ENCODE measurements at regions not wholly inside any gene's neighbourhood (a gene's known extent, or its start where the extent isn't known, plus 50 kb on each side); places are given as distances from the start of the nearest gene placed in this dataset.
"Not testable (repeated sequence)": the region's sequence is repeated elsewhere in the genome, so short reads cannot be mapped to it uniquely, and the experiment has no call there.

DNA sequence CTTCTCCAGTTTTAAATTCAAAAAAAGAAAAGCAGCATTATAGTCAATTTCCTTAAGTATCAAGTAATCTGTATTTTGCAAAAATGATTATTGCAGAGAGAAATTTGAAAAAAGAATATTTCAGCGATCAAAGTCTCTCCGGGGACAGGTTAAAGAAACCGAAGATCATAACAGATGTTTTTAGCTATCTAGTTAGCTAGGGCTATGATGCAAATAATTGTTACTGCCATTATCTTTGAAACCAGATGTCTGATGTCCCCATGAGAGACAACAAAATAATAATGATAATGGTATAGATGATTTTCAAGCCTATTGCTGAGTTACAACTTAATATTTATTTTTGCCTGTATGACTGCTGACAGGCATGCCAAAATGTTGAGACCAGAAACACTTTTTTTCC, 1326.0 kb downstream of the PLA2G4A start:
- no peak for DNase-seq (ENCODE audit: low read depth in 2 of 2)

DNA sequence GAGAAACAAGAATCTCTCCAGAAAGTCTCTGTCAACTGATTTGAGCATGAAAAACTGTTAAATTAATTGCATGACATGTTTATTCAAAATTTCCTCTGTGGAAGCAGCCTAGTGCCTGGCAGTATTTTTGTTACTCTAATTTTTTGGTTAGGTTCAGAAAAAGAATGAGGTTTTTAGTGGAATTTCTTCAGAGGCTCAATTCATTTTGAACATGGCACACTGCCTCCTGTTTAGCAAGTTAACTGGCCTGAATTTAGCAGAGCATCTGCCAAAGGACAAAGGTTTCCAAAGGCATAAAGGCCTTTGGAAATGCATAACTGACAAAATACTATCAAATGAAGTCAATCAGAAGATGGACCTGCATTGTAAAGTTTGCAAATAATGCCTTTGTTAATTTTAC, 1326.5 kb downstream of the PLA2G4A start:
- no peak for DNase-seq (ENCODE audit: low read depth in 2 of 2)

DNA sequence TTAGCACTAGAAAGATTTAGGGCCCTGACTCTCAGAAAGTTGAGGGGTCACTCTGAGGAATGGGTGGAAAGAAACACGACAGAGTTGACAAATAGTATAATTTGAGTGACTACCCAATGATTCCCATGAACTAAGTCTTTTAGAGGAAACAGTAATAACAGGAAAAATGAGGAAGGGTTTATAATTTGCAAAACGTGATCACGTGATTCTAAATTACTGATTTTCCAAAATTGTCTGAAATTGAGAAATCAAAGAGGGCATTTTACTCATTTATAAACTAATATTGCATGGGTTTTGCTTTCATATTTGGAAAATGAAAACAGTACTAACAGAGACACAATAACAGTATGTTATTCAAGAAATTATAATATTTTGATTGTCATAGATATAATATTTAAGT, 1335.7 kb downstream of the PLA2G4A start:
- DNase-seq (ENCODE audit: low read depth in 2 of 2), result no peak

DNA sequence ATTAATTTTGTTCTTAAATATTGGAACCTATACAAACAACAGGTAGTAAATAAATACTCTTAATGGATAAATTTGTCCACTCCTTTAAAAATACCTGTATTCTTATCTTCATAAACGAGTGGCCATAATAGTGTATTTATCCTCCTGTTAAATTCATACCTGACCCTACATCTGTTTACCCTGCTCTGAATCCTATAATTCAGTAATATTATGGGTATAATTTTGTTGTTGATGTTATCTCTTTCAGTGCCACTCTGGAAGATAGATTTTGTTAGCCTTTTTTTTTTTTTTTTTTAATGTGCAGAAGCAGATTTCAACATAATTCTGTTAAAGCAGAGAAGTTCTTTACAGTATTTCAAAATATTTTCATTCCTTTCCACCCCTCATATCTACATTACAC, 1337.9 kb downstream of the PLA2G4A start:
- no peak for DNase-seq (ENCODE audit: low read depth in 2 of 2)

DNA sequence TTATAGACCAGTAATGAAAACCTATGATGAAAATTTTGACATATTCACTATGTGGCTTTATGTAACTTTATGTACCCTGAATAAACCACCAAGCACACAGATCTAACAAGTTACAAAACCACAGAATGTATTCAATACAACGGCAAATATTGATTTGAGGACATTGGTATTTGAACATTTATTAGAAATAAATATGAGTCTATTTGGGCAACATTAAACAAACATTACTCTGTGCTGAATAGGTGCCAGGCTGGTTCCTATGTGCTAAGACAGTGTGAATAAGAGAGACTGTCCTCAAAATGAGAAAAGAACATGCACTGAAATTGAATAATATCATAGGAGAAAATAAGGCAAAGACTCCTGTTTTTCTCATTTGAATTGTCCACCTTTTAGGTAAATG, 1341.2 kb downstream of the PLA2G4A start:
- no peak for DNase-seq (ENCODE audit: low read depth in 2 of 2)

DNA sequence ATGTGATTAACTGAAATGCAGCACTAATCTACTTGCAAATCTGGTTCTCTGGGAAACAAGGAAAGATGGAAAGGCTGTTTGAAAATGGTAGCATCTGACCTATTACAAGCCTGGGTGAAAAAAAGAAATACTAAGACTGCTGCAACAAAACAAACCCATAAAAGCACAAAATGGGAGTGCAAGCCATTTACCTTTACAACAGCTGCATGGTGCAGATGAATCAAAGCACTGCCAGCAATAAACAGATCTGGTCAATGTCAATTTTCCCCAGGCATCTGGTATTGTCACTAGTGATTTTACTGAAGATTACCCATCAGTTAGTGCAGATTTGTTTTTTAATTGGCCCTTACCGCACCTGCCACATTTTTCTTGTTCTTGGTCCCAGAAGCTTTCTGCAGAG, 1341.7 kb downstream of the PLA2G4A start:
- DNase-seq (ENCODE audit: low read depth in 2 of 2), result no peak

DNA sequence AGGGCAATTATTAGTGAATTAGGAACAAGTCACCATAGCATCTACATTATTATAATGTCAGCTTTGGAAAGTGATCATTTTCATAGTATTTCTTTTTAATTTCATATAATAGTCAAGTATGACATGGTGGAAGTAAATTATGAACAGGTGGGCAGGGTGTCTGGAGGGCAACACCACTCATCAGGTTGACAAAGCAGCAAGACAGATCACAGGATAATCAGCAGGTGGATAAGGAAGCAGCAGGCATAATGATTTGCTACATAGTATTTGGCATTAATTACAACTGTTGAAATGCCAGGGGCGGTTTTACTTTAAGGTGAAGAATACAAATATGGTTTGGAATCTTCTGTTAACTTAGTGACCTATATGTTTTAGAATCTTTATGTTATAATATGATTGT, 1342.2 kb downstream of the PLA2G4A start:
- no peak for DNase-seq (ENCODE audit: low read depth in 2 of 2)

DNA sequence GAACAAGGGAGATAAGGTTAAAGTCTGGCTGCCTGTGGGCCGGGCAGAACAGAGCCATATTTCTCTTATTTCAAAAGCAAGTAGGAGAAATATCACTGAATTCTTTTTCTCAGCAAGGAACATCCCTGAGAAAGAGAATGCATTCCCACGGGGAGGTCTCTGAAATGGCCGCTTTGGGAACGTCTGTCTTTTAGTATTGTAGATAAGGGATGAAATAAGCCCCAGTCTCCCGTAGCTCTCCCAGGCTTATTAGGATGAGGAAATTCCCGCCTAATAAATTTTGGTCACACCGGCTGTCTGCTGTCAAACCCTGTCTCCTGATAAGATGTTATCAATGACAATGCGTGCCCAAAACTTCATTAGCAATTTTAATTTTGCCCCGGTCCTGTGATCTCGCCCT, 1353.3 kb downstream of the PLA2G4A start:
- not testable (repeated sequence) for DNase-seq (ENCODE audit: low read depth in 2 of 2)

DNA sequence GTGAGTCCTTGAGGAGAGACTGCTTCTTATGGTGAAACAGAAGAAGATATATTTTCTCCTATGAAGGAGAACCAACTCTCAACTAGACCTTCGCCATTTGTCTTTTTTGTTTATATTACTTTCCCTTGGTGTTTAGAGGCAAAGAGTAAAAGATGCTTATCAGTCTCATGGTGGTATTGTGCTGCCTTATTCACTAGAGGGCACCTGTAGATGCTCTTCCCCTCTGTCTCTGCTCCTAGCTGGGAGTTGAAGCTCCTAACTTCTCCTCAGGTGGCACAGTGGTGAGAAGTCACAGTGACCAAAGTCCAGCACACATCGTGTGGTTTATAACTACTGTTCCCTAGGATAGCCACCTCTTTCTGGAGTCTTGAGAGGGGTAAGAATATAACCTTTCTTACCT, 1359.6 kb downstream of the PLA2G4A start:
- no peak for DNase-seq (ENCODE audit: low read depth in 2 of 2)

DNA sequence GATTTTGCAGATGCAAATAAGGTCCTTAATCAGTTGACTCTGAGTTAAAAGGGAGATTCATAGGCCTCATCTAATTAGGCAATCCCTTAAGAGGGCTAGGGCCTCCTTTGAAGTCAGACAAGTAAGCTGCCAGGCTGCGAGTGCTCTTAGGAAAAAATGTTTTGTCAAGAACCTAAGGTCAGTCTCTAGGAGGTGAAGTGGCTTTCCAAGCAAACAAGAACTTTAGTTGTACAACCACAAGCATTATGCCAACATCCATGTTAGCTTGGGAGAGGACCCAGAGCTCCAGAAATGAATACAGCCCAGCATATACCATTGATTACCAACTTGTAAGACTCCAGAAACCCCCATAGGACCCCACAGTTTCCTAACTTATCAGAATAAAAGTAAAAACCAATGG, 1366.2 kb downstream of the PLA2G4A start:
- no peak for DNase-seq (ENCODE audit: low read depth in 2 of 2)

DNA sequence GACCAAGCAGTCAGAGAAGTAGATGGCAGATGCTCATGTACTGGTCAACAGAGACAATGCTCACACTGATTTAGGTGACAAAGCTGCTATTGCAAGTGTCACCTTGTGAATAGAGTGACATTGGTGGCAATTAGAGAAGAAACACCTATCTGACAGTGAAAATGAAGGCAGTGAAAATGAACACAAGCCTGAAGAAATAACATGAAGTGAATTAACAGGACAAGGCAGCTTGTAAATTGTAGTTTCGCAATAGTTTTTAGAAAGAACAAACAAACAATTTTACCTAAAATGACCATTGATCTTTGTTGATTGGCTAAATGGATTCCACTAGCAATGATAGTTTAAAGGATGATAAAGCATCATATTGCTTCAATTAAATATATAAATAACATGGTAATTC, 1389.5 kb downstream of the PLA2G4A start:
- no peak for DNase-seq (ENCODE audit: low read depth in 2 of 2)

DNA sequence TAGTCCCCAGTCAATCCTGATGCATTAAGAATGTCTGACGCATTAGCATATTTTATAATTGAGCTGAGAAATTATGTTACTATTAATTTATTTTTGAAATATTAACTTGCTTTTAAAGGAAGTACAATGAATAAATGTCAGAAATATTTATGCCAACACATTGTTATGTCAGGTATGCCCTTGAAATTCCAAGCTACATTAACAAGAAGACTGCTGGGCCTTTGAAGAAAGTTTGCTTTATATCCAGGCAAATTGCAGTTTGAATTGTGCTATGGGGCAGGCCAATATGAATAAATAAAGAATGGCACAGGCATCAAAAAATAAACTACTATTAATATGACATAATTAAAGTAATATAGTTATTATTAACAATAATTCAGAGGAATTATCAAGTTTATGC, 1391.3 kb downstream of the PLA2G4A start:
- no peak for DNase-seq (ENCODE audit: low read depth in 2 of 2)

DNA sequence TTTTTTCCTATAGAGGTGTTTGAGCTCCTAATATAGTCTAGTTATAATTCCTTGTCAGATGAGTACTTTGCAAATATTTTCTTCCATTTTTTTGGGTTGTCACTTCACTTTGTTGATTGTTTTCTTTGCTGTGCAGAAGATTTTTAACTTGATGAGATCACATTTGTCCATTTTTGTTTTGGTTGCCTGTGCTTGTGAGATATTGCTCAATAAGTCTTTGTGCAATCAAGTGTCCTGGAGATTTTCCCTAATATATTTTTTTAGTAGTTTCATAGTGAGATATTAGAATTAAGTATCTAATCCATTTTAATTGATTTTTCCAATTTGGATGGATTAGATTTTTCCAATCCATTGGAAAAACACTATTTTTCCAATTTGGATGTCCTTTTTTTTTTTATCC, 1395.5 kb downstream of the PLA2G4A start:
- no peak for DNase-seq (ENCODE audit: low read depth in 2 of 2)

DNA sequence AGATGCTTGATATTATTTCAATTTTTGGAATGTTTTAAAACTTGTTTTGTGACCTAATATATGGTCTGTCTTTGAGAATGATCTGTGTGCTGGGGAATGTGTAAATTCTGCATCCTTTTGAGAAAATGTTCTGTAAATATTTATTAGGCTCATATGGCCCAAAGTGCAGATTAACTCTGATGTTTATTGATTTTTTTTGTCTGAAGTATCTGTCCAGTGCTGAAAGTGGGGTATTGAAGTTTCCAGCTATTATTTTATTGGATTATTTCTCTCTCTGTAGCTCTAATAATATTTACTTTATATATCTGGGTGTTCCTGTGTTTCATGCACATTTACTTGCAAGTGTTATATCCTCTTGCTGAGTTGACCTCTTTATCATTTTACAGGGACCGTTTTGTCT, 1397.2 kb downstream of the PLA2G4A start:
- no peak for DNase-seq (ENCODE audit: low read depth in 2 of 2)

DNA sequence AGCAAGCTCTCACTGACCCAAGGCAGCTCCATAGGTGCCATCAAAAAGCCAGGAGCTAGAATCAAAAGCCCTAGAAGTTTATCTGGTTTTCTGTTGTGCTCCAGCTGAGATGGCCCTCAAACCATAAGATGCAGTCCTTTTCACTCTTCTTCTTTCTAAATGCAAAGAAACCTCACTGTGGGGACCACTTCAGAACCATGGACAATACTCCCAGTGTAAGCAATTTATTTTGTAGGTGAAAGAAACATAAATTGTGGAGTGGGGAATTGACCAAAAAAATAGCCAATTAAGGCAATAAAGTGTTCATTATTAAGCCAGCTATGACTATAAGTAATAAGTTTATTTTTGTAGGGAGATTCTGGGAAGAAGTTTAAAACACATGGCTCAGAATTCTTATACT, 1399.9 kb downstream of the PLA2G4A start:
- DNase-seq (ENCODE audit: low read depth in 2 of 2), result no peak

DNA sequence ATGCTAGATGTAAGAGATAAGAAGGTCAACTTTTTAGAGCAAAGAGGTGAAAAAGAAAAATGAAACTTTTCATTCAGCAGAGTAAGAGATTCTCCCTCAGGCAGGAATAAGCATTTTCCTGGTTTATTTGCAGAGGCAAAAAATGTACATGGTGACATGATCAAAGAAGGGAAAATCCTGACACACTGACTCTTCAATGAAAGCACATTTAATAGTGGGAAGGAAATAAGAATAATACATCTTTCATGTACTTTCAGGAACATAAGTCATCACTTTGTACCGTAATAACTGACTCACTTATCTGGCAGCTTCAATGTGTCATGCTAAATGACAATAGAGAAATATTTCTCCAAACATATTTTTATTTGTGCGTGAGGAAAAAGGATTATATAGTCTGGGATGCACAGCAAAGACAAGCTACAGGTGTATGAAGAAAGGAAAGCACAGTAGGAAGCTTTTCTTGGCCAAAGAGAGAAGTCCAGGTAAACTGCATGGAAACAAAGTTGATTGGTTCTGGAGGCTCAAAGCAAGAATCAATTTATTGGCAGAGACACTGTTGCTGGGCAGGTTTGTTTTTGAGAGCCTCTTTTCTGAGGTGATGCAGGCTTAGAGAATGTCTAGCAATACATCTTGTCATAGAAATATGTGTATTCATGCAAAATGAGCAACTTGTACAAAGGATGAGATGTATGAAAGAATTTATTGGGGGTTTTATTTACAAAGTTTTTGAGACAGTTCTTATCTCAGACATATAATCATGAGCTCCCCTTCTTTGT, 1409.0 kb downstream of the PLA2G4A start:
- no peak for DNase-seq (ENCODE audit: low read depth in 2 of 2)

DNA sequence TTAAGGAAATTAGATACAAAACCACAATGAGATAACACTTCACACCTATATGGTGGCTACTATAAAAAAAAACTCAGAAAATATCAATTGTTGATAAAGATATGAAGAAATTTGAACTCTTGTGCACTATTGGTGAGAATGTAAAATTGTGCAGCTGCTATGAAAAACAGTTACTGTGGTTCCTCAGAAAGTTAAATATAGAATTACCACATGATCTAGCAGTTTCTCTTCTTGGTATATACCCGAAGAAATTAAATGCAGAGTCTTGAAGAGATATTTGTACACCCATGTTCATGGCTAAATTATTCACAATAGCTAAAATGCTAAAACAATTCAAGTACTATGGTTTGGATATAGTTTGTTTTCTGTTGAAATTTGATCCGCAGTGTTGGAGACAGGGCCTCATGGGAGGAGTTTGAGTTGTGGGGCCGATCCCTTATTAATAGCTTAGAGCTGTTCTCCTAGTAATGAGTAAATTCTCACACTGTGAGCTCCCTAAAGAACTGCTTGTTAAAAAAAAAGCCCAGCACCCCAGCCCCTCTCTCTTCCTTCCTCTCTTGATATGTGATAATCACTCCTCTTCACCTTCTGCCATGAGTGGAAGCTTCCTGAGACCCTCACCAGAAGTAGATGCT, 1412.1 kb downstream of the PLA2G4A start:
- no peak for DNase-seq (ENCODE audit: low read depth in 2 of 2)

DNA sequence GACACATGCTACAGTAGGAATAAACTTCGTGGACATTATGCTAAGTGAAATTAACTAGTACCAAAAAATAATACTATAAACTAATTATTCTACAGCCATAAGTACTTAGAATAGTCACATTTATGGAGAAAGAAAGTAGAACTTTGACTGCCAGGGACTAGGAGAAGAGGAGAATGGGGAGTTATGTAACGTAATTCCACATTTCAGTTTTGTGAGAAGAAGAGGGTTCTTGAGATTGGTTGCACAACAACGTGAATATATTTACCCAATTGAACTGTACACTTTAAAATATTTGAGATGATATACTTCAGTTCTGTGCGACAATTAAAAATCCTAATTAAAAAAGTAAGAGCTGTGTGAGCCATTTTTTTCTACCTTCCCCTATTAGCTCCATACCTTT, 1412.9 kb downstream of the PLA2G4A start:
- DNase-seq (ENCODE audit: low read depth in 2 of 2), result no peak

DNA sequence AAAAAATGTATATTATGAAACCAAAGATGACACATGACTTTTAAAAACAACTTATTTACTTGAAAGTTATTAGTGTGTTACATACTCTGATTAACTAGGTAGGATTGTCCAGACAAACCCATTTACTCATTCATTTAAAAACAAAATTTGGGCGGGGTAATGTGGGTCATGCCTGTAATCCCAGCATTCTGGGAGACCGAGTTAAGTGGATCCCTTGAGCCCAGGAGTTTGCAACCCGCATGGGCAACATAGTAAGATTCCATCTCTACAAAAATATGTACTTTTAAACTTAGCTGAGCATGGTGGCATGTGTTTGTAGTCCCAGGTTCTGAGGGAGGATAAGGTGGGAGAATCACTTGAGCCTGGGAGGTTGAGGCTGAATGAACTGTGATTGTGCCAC, 1414.7 kb downstream of the PLA2G4A start:
- no peak for DNase-seq (ENCODE audit: low read depth in 2 of 2)

DNA sequence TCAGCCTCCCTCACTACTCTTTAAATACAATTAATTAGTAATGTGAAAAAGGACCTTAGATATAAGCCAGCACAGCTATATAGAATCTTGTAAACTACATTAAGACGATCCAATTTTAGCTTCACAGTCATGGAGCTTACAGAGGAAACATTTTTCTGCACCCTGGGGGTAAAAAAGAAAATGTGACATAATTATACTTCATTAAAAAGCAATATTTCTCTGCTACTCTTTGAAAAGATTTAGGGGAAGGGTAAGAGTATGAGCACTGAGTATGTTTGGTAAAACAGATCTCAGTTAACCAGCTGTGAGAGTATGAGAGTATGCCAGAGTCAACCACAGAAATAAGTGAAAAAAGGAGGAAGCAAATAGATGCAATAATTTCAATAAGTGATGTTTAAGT, 1415.9 kb downstream of the PLA2G4A start:
- no peak for DNase-seq (ENCODE audit: low read depth in 2 of 2)

DNA sequence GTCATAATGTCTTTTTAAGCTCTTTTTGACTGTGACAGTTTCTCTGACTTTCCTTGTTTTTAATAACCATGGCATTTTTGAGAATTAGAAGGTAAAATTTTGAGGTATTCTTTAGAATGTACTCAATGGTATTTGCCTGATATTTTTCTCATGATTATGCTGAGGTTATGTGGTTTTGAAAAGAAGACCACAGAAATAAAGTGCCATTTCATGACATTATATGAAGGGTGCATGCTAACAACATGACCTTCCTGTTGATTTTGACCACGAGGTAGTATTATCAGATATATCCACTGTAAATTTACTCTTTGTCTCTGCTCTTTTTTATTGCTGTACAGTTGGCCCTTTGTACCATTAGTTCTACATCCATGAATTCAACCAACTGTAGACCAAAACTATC, 1418.5 kb downstream of the PLA2G4A start:
- DNase-seq (ENCODE audit: low read depth in 2 of 2), result no peak

DNA sequence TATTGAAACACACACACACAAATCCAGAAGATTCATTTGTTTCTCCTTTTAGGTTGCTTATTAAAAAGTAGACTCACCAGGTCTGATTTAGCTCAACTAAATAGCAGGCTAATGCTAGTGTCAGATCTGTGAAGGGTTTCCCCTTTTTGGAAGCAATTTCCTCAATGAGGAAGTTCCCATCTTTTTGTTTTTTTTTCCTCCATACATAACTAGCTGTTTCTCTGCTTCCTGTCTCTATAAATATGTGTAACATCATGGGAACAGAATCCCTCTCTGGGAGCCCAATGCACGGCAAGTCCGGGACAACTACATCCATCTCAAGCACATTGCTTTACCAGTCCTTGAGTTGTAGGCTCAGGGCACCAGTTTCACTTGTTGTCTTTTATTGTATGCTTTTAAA, 1421.1 kb downstream of the PLA2G4A start:
- no peak for DNase-seq (ENCODE audit: low read depth in 2 of 2)

DNA sequence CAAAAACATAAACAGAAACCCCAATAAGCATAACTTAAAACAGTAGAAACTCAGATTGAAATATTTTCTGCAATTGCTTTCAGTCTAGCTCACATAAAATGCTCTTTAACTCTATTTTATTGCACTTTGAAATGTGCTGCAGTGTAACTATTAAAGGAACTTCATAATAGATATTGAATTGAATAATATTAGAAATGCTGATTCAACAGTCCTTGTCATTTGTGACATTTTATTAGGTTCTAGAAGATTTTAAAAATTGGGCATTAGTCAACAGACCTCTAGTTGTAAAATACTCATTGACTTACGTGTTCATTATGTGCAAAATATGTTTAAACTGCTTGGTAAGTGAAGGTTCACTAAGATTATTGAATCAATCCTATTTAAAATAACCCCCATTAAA, 1422.3 kb downstream of the PLA2G4A start:
- DNase-seq (ENCODE audit: low read depth in 2 of 2), result no peak

DNA sequence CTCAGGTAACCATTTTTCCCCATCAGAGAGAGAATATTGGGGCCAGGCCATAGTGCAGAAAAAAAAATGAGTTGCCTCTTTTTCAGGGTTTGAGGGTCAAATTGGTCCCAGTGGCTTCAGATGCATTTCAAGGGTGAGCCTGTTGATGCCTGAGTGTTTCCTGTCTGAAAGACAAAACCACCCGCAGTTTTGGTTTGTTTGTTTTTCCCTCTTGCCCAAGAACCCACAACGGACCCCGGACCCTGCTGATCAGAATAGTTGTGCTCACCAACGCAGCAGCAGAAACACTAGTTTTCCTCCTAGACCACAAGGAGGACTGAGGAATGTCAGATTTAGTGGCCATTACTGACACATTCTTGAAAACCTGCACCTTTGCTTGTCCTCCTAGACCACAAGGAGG, 1433.1 kb downstream of the PLA2G4A start:
- DNase-seq (ENCODE audit: low read depth in 2 of 2), result no peak

All from stimulated activated CD8-positive, alpha-beta memory T cell treated with anti-CD3 and anti-CD28 coated beads, Interleukin-2, amount 100 ng/mL, for 48 hours (primary cell).